Upper lobe of left lung (tissue), 4 donors: ENCODE measurements at regions not wholly inside any gene's neighbourhood (a gene's known extent, or its start where the extent isn't known, plus 50 kb on each side); places are given as distances from the start of the nearest gene placed in this dataset.

Experiments
- CTCF ChIP-seq, 6 experiments: fragments of 450-650 bp in 4 of 6; fragments of 200-600 bp in 2 of 6; sonication (generic) in 2 of 6; IDR thresholded peaks; one replicate each; pipeline ENCODE4 v1.5.1; 2016 to 2019; ENCODE audit warnings: antibody characterized with exemption in 6 of 6
- EP300 ChIP-seq, 4 donors: sonication (generic); formaldehyde crosslinking; IDR thresholded peaks; one replicate each; pipeline ENCODE4 v1.5.1; 2017; ENCODE audit warnings: antibody characterized with exemption in 4 of 4, control low read depth in 2 of 4
- POLR2A ChIP-seq, 4 donors: fragments of 450-650 bp; IDR thresholded peaks; one replicate each; pipeline ENCODE4 v1.5.1; 2016 to 2017; ENCODE audit warnings: antibody characterized with exemption in 4 of 4, mild to moderate bottlenecking in 2 of 4

GRCh38 chr13:63156816-63157215, 1741.2 kb upstream of the PCDH20 start:
- TF ChIP-seq POLR2A (IDR thresholded peaks at IDR 0.05) = no peak
- TF ChIP-seq CTCF (IDR thresholded peaks at IDR 0.05) = no peak
- TF ChIP-seq EP300 (IDR thresholded peaks at IDR 0.05) = no peak
